Calu3 (cell line): ENCODE measurements at regions not wholly inside any gene's neighbourhood (a gene's known extent, or its start where the extent isn't known, plus 50 kb on each side); places are given as distances from the start of the nearest gene placed in this dataset.

Experiments used
- BruUV-seq: library from RNA; stranded (reverse); fragments of 400-500 nt; replicated peaks from 2 replicates; lab custom pipeline; 2021; lab: Mats Ljungman, UMichigan
- CTCF ChIA-PET: fragments of 300-600 bp; sonication (Branson Sonifier 250); formaldehyde crosslinking; loops from one replicate; lab custom pipeline; 2022; ENCODE audit warnings: antibody characterized with exemption; lab: Charles Lee
- DNase-seq: peaks from one replicate; pipeline ENCODE4 v3.0.0; 2022
- H3K27ac Mint-ChIP-seq: one replicate; pipeline ENCODE4 v1.8.0; 2022; ENCODE audit warnings: mixed read lengths; ENCODE audit not compliant: unreplicated experiment
- H3K27me3 Mint-ChIP-seq: one replicate; pipeline ENCODE4 v1.8.0; 2022; ENCODE audit warnings: mixed read lengths; ENCODE audit not compliant: unreplicated experiment
- H3K36me3 Mint-ChIP-seq: one replicate; pipeline ENCODE4 v1.8.0; 2022; ENCODE audit warnings: mild to moderate bottlenecking, moderate library complexity, mixed read lengths; ENCODE audit not compliant: insufficient read depth, unreplicated experiment
- H3K4me1 Mint-ChIP-seq: one replicate; pipeline ENCODE4 v1.8.0; 2022; ENCODE audit warnings: mild to moderate bottlenecking, low read depth, mixed read lengths; ENCODE audit not compliant: unreplicated experiment
- H3K4me3 Mint-ChIP-seq: one replicate; pipeline ENCODE4 v1.8.0; 2022; ENCODE audit warnings: mild to moderate bottlenecking, low read depth, moderate library complexity, mixed read lengths; ENCODE audit not compliant: unreplicated experiment
- H3K9me3 Mint-ChIP-seq: one replicate; pipeline ENCODE4 v1.8.0; 2022; ENCODE audit warnings: low read depth, mixed read lengths; ENCODE audit not compliant: unreplicated experiment
- CTCF ChIP-seq: fragments of 200-600 bp; IDR thresholded peaks from one replicate; pipeline ENCODE4 v1.8.0; 2022; ENCODE audit warnings: antibody characterized with exemption; ENCODE audit not compliant: unreplicated experiment
- intact Hi-C: fragments of 100-400 bp; cut with micrococcal nuclease; formaldehyde crosslinking; loops from one replicate; pipeline ENCODE4 v1.10.0; 2022; ENCODE audit not compliant: unreplicated experiment

GRCh38 chr20:7459083-7459482, 481.2 kb downstream of the HAO1 start:
- H3K9me3 Mint-ChIP-seq = no peaks in the 10 kb centered on the region
- BruUV-seq = no TSS peak

GRCh38 chr20:7463290-7463689, 477.0 kb downstream of the HAO1 start:
- intact Hi-C loops = no loop called here
- H3K27ac Mint-ChIP-seq = no peak overlapping the region
- DNase-seq = no peak
- H3K27me3 Mint-ChIP-seq = no peaks in the 10 kb centered on the region
- H3K9me3 Mint-ChIP-seq = no peaks in the 10 kb centered on the region
- BruUV-seq = no TSS peak
- CTCF ChIA-PET = interaction anchor here (0.7 kb wide), 1 partner anchor 13 kb away, joined by 3 read pairs; no protein-coding TSS in a partner anchor
- H3K36me3 Mint-ChIP-seq = no peaks in the 10 kb centered on the region
- no peak overlapping the region for H3K4me3 Mint-ChIP-seq
- no peaks in the 10 kb centered on the region for H3K4me1 Mint-ChIP-seq
- no peak for TF ChIP-seq CTCF

More at GRCh38 chr20:7459083-7459482, 481.2 kb downstream of the HAO1 start:
- intact Hi-C loops = no loop called here
- DNase-seq = no peak
- CTCF ChIA-PET = no interaction called here
- TF ChIP-seq CTCF = no peak
- H3K27me3 Mint-ChIP-seq = no peaks in the 10 kb centered on the region
- H3K36me3 Mint-ChIP-seq = no peaks in the 10 kb centered on the region
- H3K4me3 Mint-ChIP-seq = no peak overlapping the region
- no peak overlapping the region for H3K27ac Mint-ChIP-seq
- no peaks in the 10 kb centered on the region for H3K4me1 Mint-ChIP-seq

- Mint-ChIP-seq H3K9me3 (no peaks in the 10 kb centered on the region), H3K27ac (no peak overlapping the region), H3K36me3 (no peaks in the 10 kb centered on the region), H3K4me1 (no peaks in the 10 kb centered on the region), H3K4me3 (no peak overlapping the region), H3K27me3 (no peaks in the 10 kb centered on the region)
- DNase-seq = no peak
- no peak for TF ChIP-seq CTCF
- intact Hi-C loops = no loop called here
- no TSS peak for BruUV-seq
- CTCF ChIA-PET = no interaction called here
Observed at GRCh38 chr20:7470912-7471311, 469.3 kb downstream of the HAO1 start.

- no peak overlapping the region for H3K27ac Mint-ChIP-seq
- H3K27me3 Mint-ChIP-seq = no peaks in the 10 kb centered on the region
- H3K36me3 Mint-ChIP-seq = no peaks in the 10 kb centered on the region
- no peak overlapping the region for H3K4me3 Mint-ChIP-seq
- no peak for DNase-seq
- intact Hi-C loops = no loop called here
- no peaks in the 10 kb centered on the region for H3K9me3 Mint-ChIP-seq
- no TSS peak for BruUV-seq
- H3K4me1 Mint-ChIP-seq = no peaks in the 10 kb centered on the region
- CTCF ChIA-PET = no interaction called here
- TF ChIP-seq CTCF = no peak
Observed at GRCh38 chr20:7490288-7490687, 450.0 kb downstream of the HAO1 start.

GRCh38 chr20:7492257-7492656, 448.0 kb downstream of the HAO1 start:
- BruUV-seq = no TSS peak
- Mint-ChIP-seq H3K4me1 (no peaks in the 10 kb centered on the region), H3K27ac (no peak overlapping the region), H3K9me3 (no peaks in the 10 kb centered on the region), H3K36me3 (no peaks in the 10 kb centered on the region), H3K27me3 (no peaks in the 10 kb centered on the region), H3K4me3 (no peak overlapping the region)
- intact Hi-C loops = no loop called here
- no peak for DNase-seq
- CTCF ChIA-PET = no interaction called here
- TF ChIP-seq CTCF = no peak
